ENCODE measurements at regions not wholly inside any gene's neighbourhood (a gene's known extent, or its start where the extent isn't known, plus 50 kb on each side); places are given as distances from the start of the nearest gene placed in this dataset.
"Not testable (repeated sequence)": the region's sequence is repeated elsewhere in the genome, so short reads cannot be mapped to it uniquely, and the experiment has no call there.

DNA sequence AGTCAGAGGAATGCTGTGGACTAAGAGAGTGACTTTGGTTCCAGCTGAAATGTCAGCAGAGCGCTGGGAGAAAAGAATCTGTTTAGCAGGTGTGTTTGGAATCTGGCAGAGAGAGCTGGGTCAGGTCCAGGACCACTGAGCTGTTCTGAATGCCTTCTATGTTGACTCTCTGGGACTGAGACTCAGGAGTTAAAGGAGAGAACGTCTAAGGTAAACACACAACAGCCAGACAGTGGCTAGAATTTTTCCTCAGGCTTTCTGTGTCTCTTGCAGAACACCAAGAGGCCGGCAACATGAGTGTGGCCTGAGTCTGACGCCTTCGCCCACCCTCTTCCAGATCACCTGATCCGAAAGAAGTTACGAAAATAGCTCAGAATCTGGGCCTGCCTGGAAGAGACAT, 107.2 kb upstream of the ZNF462 start:
- DNase-seq (ENCODE audit: low read depth in 2 of 2), result no peak

DNA sequence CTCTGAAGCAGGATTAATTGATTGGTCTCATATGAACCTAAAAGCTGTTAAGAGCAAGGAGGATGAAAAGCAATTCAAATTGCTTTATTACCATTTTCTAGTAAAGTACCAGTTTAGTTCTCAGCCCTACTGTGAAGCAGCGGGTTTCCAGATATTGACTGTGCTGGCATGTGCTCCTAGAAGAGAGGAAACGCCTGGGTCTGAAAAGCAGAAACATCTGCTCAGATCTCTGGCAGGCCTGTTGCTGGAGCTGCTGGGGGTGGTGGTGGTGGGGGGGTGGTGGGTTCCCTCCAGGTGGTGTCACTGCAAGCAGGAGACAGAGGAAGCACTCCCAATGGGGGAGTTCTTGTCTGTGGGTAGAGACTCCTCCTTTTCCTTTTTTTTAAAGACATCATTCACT, 105.5 kb upstream of the ZNF462 start:
- no peak for DNase-seq (ENCODE audit: low read depth in 2 of 2)

DNA sequence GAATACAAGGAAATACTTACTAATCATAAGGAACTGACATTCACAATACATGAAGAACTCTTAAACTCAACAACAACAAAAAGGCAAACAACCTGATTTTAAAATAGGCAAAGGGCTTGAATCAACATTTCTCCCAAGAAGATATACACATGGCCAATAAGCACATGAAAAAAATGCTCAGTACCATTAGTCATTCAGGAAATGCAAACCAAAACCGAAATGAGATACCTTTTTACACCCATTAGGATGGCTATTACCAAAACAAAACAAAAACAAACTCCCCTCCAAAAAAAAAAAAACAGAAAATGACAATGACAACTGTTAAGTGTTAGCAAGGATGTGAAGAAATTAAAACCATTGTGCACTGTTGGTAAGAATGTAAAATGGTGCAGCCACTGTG, 104.1 kb upstream of the ZNF462 start:
- DNase-seq (ENCODE audit: low read depth in 2 of 2), result no peak

DNA sequence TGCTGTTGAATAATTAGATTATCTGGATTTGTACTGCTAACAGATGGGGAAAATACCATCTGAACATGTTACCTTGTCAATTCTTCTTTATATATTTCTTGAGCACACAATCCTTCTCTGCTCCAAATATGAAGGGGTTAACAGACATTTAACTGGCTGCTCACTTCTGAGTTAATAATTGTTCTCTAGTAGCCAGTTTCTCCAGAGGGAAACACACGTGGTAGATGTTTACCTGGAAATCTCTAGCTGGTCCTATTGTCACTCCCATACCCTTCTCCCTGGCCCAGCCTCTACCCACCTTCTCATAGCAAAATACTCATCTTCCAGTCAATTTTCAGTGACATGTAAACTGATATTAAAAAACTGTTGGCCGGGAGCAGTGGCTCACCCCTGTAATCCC, 101.5 kb upstream of the ZNF462 start:
- DNase-seq (ENCODE audit: low read depth in 2 of 2), result no peak

DNA sequence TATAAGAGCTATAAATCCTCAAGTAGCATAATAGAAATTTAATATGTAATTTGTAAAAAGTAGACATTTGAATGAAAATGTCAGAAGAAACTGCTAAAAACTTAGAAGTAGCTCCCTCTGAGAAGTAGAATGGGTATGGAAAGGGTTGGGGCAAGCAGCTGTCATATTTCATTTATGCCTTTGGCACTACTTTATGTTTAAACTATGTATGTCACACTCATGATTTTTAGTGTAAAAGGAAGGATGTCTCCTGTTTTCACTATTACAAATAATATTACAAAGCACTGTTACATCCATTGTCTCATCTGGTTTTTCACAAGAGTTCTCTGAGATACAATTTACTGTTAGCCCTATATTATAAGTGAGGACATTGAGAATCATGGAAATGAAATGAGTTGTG, 96.3 kb upstream of the ZNF462 start:
- no peak for DNase-seq (ENCODE audit: low read depth in 2 of 2)

DNA sequence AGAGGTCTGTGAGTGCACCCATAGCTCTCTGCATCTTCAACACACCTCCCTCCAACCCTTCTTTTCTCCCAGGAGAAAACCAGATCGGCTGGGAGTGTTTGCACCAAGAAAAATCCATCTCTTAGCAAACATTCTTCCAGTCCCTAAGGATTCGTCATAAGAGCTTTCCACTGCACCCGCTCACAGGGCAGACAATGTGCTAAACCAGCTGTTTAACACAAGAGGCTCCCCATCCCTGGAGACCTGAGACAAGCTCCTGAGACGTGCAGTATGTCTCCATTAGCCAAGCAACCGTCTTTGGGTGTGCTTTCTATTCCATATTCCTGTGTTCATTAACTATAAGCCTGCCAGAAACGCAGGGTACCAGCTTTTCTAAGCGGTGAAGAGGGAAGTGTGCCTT, 93.6 kb upstream of the ZNF462 start:
- DNase-seq (ENCODE audit: low read depth in 2 of 2), result no peak

DNA sequence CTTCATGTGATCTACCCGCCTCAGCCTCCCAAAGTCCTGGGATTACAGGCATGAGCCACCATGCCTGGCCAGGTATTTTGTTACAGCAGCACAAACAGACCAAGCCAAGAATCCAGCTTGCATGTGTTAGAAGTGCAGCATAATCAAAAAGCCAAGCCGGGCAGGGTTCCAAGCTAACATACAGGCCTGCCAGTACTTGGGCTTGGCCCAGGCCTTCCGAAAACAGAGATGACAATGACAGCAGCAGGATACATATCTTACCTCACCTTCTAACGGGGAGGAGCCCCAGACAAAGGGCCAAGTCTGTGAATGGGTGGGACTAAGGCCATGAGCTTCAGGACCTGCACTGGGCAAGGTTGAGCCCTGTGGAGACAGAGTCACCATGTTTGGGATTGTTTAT, 91.4 kb upstream of the ZNF462 start:
- no peak for DNase-seq (ENCODE audit: low read depth in 2 of 2)

DNA sequence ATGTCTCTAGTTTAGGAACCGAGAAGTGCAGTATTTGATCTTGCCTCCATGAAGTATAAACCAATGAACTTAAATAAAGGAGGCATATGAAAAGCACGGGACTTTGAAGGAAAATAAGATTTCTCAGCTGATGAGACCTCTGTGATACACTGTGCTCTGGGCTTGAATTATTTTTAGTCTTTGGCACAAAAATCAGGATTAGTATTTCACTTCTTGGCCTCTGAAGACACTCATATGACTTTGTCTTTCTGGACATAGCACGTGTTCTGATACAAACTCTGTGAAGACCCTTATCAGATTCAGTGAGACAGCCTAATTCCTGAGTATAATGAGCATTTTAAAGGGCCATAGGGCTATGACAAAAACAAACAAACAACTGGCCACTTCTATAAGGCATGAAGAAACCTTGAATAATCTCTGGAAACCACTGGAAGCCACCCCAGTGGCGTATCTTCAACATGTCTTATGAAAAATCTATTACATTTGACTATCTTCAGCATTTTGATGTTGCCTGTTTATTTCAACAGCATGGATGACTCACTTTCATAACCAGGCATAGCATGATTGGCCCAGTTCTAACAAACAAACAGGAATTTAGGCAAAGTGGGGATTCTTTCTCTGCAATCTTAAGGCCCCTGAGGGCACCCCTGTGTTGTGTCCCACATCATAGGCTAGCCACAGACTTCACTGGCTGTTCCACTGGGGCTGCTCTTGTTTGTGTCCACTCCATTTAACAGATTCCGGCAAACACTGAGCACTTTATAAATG, 90.3 kb upstream of the ZNF462 start:
- no peak for DNase-seq (ENCODE audit: low read depth in 2 of 2)

DNA sequence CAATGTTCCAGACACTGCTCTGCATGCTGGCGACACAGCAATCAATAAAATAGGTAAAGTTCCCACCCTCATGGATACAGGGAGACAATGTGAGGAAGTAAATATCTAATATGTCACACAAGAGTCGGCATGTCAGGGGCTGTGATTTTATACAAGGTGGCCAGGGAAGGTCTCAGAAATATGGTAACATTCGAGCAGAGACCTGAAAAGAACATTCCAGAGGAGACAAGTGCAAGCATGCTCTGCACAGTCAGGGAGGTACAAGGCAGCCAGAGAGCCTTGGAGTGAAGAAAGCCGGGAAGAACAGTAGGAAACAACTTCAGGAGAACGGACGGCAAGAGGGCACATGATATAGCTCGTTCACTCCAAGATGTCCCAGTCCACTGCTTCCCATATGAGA, 89.2 kb upstream of the ZNF462 start:
- no peak for DNase-seq (ENCODE audit: low read depth in 2 of 2)

DNA sequence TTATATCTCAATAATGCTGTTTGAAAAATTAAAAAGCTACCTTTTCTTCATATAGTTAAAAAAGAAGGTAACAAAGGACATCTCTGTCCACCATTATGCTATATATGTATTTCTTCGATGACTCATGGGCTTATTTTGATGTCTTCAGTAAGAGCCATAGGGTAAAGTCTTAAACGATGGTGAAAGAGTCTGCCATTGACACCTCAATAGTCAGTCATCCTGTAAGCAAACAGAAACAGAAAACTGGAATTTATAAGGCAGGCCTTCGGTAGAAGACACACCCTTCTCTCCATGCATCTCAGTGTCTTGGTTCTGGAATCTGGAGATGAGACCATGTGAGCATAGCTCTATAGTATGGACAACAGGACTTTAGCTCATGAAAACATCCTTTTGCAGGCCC, 87.0 kb upstream of the ZNF462 start:
- no peak for DNase-seq (ENCODE audit: low read depth in 2 of 2)

DNA sequence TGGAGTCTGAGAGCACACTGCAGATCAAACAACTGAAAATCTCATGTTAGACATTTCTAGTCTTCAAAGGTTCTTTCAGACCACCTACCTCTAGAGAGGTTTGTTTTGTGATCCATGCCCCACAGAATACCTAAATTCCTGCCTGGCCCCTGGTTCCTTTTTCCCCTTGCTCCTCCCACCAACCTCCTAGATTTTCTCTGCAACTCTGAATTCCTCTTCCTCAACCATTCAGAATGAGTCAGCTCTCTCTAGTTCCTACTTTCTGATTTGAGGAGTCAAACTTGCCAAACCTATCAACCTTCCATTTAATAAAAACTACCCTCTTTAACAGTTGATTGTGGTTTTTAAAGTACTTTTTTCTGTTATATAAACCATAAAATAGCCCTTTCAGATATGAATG, 83.2 kb upstream of the ZNF462 start:
- DNase-seq (ENCODE audit: low read depth in 2 of 2), result no peak

DNA sequence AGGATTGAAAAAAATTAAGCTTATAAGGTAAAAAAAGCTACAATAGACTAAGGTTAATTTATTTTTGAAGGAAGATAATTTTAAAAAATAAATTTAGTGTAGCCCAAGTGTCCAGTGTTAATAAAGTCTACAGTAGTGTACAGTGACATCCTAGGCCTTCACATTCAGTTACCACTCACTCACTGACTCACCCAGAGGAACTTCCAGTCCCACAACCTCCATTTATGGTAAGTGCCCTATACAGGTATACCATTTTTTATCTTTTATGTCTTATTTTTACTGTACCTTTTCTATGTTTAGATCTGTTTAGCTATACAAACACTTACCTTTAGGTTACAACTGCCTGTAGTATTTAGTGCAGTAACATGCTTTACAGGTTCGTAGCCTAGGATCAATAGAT, 79.8 kb upstream of the ZNF462 start:
- DNase-seq (ENCODE audit: low read depth in 2 of 2), result no peak

DNA sequence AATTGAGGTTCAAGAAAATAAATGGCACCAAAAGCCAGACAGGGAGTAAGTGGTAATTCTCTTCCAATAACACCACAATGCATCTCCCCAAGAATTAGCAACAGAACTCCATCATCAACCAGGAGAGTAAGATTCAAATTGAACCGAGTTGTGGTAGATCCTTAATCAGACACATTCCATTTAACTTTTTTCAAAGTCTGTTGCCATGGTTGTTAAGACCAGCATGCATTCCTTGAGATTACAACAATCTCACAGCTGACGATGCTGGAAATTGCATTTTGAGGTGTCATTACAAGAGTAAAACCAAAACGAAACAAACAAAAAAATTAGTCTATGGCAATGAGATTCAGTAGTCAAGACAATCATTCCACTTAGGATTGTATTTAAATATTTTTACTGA, 78.9 kb upstream of the ZNF462 start:
- DNase-seq (ENCODE audit: low read depth in 2 of 2), result no peak

DNA sequence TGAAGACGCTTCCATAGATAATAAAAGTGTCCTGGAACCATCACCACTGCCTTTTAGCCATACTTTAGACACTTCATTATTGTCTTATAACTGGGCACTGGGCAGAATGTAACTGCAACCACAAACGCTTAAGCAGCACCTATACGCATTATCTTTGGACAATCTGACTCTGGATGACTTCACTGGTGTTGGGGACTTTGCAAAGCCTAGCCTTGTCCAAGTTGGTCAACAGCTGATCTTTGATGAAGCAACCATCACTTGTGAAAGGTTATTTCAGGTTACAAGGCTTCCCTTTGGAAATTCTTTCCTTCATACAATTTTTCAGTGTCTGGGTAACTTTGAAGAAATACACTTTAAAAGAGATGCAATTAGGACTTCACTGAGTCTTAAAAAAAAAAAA, 77.8 kb upstream of the ZNF462 start:
- DNase-seq (ENCODE audit: low read depth in 2 of 2), result no peak

DNA sequence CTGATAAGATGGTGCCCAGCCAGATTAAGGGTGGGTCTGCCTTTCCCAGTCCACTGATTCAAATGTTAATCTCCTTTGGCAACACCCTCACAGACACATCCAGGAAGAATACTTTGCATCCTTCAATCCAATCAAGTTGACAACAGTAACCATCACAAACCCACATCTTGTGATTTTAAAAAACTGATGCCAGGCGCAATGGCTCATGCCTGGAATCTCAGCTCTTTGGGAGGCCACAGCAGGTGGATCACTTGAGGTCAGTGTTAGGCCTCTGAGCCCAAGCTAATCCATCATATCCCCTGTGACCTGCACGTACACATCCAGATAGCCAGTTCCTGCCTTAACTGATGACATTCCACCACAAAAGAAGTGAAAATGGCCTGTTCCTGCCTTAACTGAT, 74.9 kb upstream of the ZNF462 start:
- DNase-seq (ENCODE audit: low read depth in 2 of 2), result not testable (repeated sequence)

DNA sequence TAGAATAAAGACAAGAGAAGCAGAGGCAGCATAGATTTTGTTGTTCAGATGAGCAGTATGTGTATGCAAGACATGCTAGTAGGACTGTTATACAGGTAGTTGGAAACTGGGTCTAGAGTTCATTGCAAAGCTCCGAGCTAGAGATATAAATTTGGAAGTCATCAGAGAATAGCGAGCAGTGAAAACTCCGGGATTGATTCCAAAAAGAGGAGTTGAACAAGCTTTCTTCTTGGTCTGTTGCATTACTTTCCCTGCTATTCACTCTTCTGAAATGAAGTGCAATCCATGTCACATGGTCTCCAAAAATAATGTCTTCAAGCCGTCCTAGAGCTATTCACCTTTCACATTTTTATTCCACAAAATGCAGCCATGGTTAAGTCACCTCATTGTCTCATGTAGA, 67.9 kb upstream of the ZNF462 start:
- DNase-seq (ENCODE audit: low read depth in 2 of 2), result no peak

DNA sequence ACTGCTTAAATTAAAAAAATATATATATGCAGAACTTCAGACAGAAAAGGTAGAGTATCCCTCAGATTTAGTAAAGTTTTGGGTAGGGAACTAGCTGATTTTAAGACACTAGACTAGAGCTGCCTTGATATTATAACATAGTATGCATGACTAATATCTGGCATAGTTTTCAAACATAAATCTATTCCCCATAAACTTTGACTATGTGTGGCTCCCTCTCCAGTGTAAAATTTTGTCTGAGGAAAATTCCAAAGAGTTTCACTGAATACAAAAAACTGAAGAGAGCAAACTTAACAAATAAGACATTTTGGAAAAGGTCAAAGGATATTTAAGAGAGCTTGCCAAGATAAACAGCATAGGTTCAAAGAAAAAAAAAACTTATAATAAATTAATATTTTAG, 66.2 kb upstream of the ZNF462 start:
- no peak for DNase-seq (ENCODE audit: low read depth in 2 of 2)

DNA sequence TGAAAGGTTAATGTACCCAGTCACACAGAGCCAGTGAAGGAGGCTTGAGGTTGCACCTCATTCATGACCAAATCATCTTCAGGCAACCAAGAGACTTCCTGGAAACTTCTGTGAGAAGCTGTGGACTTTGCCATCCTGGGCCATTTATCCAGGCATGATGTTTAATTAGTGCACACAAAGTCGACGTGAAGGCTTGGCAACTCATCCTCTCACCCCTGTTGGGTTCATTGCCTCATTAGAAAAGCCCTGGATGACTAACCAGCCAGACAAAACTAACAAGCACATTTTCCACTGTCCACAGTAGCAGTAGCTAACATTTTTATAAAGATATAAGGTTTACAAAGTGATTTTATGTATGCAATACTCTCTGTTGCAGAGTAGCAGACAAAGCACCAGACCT, 65.7 kb upstream of the ZNF462 start:
- DNase-seq (ENCODE audit: low read depth in 2 of 2), result no peak

DNA sequence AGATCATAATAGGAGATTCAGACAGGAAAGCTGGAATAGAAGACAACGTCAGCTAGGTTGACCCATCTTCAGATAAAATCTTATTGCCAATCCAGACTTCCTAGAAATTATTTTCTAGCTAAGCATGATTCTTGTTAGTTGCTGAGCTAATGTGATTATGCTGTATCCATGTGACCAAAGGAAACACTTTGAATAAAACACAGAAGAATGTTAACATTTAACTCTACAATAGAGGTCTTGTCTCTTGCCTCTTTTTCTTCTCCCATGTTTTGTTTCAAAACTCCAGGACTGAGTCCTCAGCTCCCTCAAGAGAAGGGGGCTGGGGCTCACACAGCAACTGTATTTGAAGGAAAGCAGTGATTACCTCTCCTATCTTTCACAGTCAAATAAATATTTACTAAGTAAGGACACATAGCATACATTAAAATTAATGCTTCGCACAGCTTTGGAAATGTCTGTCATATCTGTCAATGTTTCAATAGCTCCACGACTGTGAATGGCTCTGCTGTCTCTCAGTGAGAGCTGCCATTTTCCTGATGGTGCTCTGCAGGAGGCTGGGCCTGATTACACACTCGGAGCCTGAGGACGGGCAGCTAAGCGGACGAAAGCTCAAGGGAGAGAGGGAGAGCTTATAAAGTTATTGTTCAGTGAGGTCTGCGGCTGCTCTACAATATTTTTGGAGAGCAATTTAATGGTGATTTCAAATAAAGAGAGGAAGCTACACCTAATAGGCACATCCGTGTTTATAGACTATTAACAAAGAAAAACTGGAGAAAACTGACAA, 64.8 kb upstream of the ZNF462 start:
- DNase-seq (ENCODE audit: low read depth in 2 of 2), result no peak

DNA sequence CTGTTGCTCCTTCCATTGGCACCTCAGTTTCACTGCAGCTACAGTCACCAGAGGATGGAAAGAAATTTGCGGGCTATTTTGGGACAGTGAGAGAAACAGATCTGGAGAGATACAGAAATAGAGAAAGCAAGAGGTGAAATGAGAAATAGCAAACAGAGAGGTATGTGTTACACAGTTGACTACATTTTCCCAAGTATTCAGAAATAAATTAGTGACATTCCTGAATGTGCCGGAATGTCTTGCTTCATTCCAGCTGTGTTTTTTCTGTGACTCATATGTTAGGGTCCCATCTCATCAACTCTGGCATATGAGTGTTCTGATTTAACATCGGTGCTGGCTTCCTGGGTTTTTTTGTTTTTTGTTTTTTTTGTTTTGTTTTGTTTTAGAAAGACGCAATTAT, 63.8 kb upstream of the ZNF462 start:
- DNase-seq (ENCODE audit: low read depth in 2 of 2), result no peak

DNA sequence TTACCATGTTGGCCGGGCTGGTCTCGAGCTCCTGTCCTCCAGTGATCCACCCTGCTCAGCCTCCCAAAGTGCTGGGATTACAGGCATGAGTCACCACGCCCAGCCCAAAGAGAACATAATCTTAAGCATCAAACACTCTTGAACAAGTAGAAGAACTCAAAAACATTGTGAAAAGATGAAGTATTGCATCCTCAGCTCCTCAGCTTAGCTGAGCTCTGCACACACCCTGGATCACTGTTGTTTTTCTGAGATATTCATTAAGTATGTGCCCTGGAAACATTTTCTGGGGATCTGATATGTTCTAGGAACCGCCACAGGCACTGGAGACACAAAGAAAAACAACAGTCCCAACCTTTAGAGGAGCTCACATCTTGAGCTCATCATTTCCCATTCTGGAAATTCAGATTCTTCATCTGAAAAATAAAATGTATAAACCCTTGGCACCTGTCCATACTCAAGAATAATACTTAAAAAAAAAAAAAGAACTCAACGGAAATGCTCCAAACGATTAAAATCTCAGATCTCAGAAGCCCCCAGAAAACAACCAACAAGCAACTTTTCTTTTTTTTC, 62.2 kb upstream of the ZNF462 start:
- no peak for DNase-seq (ENCODE audit: low read depth in 2 of 2)

DNA sequence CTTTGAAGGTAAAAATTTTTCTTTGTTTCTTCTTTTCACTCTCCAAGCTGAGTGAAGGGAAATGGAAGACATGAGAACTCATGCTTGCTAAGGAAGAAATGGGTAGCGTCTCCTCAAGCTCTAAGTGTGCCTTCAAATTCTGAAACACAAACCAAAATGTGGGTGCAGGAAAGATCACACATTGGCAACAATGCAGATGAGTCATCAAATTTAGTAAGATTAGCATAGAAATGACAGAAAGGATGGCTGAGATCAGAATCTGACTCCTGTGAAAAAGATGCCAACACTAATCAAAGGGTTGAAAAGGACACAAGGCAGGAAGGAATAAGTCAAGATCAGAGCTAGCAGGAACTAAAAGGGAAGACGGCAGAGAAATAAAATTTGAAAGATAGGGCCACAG, 61.1 kb upstream of the ZNF462 start:
- DNase-seq (ENCODE audit: low read depth in 2 of 2), result no peak
